ENCODE measurements at regions not wholly inside any gene's neighbourhood (a gene's known extent, or its start where the extent isn't known, plus 50 kb on each side); places are given as distances from the start of the nearest gene placed in this dataset.
A peak's percentile ranks its signal among the peaks of the same experiment; 100 is the strongest.

DNA sequence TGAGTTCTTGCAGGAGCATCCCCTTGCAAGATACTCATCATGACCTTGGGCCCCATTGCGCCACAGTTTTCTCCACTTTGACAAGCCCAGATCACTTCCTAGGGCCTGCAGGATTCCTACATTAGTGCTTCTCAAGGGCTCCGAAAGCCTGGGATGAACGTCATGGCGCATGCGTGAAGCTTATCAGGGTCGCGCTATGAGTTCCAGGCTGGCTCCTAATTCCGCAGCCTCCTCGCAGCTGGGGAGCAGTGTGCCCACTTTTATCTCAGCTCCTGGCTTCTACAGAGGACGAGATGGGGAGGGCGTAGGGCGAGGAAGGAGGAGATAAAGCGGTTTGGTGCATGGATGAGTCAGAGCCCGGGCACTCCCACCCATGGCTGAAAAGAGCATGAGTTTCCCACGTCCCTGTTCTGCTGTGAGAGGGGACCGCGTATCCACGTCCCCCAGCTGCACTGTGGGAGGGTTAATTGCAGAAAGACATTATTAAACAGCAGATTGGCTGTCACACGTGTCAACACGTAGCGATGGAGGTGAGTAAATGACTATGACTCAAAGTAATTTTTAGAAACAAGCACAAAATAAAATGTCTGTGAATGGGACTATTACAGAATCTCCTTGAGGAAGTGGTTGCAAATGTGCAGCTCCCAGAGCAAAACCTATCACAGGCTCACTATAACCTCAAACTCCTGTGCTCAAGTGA, 72.9 kb upstream of the DSP start:
- peak; percentile 64 for DNase-seq (ENCODE audit: low read depth)

DNA sequence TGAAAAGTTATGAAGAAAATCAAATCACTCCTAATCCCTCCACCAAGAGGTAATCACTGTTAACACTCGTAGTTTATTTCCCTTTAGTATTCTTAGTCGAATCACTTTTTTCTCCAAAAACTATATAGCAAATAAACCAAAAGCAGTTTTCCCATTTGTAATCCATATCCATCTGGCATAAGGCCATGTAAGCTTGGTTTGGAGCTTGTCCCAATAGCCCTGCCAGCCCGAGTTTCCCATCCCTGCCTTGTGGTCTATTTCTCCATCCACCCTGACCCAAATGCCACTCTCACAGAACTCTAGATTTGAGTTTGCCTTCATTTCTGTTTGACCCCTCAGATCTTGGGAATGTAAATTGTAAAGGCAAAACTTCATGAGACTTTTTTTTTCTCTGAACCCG, 71.8 kb upstream of the DSP start:
- no peak for DNase-seq (ENCODE audit: low read depth)

DNA sequence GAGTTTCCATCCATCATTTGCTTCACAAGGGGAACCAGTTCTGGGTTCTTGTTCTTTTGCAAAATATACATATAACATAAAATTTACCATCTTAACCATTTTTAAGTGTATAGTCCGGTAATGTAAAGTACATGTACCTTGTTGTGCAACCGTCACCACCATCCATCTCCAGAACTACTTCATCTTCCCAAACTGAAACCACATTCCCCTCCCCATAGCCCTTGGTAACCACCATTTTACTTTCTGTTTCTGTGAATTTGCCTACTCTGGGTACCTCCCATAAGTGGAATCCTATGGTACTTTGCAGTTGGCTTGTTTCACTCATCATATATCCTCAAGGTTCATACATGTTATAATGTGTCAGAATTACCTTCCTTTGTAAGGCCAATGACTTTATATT, 70.3 kb upstream of the DSP start:
- DNase-seq (ENCODE audit: low read depth): no peak

DNA sequence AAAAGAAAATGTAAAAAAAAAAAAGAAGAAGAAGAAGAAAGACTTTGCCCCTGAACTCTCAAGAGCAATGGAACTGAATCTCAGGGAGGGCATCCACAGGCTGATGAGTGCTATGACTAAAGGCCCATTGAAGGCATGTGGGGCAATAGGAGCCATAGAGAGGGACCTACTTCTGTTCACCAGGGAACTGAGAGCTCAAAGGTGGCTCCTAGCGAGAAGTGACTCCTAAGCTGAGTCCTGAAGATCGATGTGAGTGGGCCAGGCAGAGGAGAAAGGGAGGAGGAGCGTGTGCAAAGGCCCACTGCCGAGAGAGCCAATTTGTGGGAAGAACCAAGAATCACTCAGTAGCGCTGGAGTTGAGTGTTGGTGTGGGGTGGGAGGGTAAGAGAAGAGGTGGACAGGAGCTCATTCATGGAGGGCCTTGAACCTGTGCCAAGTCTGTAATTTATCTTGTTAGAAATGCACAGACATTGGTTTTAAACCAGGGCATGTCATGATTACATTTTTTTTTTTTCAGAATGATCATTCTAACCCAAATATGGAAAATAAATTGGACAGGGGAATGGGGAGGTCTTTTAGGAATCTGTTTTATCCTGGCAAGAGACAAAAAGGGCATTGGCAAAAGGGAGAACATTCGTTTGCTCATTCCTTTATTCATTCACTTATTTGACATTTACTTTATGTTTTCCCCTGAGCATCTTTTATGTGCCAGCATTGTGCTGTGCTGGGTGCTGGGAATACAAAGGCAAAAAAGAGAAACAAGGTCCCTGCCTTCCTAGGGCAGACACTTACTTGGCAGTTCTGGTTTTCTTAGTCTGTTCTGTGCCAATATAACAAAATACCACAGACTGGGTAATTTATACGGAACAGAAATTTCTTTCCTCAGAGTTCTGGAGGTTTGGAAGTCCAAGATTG, 67.4 kb upstream of the DSP start:
- DNase-seq (ENCODE audit: low read depth): no peak

DNA sequence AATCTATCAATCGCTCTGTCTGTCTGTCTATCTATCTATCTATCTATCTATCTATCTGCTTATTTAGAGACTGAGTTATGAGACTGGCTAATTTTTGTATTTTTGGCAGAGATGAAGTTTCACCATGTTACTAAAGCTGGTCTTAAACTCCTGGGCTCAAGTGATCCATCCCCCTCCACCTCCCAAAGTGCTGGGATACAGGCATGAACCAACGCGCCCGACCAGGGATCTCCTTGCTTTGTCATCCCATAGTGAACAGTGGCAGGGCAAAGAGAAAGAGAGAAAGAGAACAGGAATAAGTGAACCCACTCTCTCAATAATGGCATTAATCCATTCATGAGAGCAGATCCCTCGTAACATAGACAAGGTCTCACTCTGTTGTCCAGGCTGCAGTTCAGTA, 66.4 kb upstream of the DSP start:
- no peak for DNase-seq (ENCODE audit: low read depth)

DNA sequence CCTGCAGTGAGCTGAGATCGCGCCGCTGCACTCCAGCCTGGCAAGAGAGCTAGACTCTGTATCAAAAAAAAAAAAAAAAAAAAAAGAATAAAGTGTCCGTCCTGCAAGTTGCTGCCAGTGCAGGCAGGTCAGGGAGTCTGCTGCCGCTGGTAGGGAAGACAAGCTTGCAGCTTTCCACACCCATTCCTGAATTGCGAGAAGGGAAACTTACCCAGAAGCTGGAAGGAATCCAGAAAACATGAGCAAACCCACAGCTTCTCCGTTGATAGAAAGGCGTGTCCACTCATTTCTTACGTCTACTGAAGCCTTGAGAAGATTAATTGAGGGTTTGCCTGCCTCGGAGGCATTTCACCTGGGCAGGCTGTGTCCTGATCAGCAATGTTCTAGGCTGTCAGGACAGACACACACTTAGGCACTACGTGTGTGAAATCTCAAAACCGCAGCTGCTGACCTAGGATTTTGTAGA, 61.6 kb upstream of the DSP start:
- DNase-seq (ENCODE audit: low read depth): peak; percentile 20

DNA sequence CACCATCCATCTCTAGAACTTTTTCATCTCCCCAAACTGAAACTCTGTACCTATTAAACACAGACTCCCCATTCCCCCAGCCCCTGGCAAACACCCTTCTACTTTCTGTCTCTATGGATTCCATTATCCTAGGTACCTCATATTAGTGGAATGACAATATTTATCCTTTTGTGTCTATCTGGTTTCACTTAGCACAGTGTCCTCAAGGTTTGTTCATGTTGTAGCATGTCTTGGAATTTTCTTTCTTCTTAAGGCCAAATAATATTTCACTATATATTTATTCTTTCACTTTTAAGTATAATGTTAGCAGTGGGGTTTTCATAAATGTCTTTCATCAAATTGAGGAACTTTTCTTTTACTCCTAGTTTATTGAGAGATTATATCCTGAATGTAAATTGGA, 56.8 kb upstream of the DSP start:
- DNase-seq (ENCODE audit: low read depth): no peak

DNA sequence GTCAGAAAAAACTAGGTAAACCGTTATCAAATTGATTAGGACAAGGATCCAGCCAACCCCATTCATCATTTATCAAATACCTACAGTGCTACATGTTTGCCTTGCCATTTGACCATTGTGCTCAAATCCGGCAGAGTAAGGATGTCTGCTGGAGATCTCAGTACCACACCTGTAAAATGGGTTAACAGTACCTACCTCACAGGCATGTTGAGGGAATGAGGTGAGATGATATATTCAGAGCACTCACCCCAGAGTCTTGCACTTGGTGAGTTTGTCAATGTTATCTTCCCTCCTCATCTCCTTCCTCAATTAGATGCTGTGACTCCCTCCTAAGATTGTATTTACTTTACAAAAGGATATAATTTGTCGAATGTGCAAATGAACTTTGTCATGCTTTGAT, 54.5 kb upstream of the DSP start:
- DNase-seq (ENCODE audit: low read depth): no peak

DNA sequence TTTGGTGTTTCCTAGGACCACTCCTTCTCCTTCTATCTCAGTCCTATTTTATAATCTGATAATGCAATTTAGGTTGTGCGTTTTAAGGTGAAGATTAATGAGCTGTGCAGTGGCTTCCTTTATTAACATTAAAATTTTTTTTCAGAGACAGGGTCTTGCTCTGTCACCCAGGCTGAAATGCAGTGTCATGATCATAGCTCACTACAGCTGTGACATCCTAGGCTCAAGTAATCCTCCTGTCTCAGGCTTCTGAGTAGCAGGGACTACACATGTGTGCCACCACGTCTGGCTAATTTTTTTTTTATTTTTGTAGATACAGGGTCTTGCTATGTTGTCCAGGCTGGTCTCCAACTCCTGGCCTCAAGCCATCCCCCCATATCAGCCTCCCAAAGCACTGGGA, 53.0 kb upstream of the DSP start:
- no peak for DNase-seq (ENCODE audit: low read depth)

DNA sequence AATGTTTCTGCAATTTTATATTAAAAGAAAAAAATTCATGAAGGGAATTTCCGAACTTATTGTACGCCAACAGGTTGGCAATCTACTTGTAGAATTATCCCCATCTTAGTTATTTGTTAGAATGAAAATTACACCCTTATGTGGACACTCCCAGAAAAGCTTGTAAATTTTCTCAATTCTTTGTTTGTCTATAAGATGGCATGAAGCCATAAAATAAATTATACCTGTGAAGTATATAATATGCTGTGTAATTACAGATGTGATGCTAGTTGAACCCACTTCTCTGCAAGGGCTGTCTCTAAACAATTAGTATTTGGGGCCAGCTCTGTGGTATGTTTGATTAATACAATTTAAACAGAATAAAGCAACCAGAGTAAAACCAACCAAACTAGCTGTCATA, 52.1 kb upstream of the DSP start:
- no peak for DNase-seq (ENCODE audit: low read depth)

All from ELR (cell line).